ENCODE measurements at regions not wholly inside any gene's neighbourhood (a gene's known extent, or its start where the extent isn't known, plus 50 kb on each side); places are given as distances from the start of the nearest gene placed in this dataset.

GRCh38 chr6:130697271-130697994, 129.8 kb upstream of the SMLR1 start:
- H3K4me1 Mint-ChIP-seq = peaks cover 6% of the 10 kb centered on the region
- 14 to 54% methylated on average over 1 of the region's 1 CpG for WGBS, 2 experiments (ENCODE audit: insufficient coverage in 1 of 2, insufficient read length in 1 of 2)

GRCh38 chr6:130697995-130698535, 129.1 kb upstream of the SMLR1 start:
- H3K9me3 Mint-ChIP-seq = no peaks in the 10 kb centered on the region
- no peak overlapping the region for H3K27ac Mint-ChIP-seq
- Histone ChIP-seq H3K4me1 (ENCODE audit: control insufficient read depth, insufficient read depth, low read length) (no peaks in the 10 kb centered on the region), H3K27ac (ENCODE audit: low read depth, low read length) (no peak overlapping the region), H3K9ac (ENCODE audit: extremely low read depth, low read length, poor library complexity, severe bottlenecking) (no peak overlapping the region), H3K4me3 (ENCODE audit: low read length) (no peak overlapping the region), H3K9me3 (ENCODE audit: control insufficient read depth, low read length) (no peaks in the 10 kb centered on the region), H3K36me3 (ENCODE audit: control insufficient read depth, insufficient read depth, low read length) (no peaks in the 10 kb centered on the region), H3K27me3 (ENCODE audit: control insufficient read depth, insufficient read depth, low read length, poor library complexity, severe bottlenecking) (no peaks in the 10 kb centered on the region)
- DNase-seq = peak; percentile 79
- peak; percentile 90 for TF ChIP-seq CTCF (conservative IDR thresholded peaks at IDR 0.05)
- WGBS, 2 experiments (ENCODE audit: insufficient coverage in 1 of 2, insufficient read length in 1 of 2) = 51 to 100% methylated on average over 1 to 4 of the region's 4 CpGs
- H3K4me1 Mint-ChIP-seq = peaks cover 6% of the 10 kb centered on the region
- H3K36me3 Mint-ChIP-seq (ENCODE audit: low read depth) = no peaks in the 10 kb centered on the region
- H3K4me3 Mint-ChIP-seq = no peak overlapping the region
- H3K27me3 Mint-ChIP-seq (ENCODE audit: insufficient read depth) = no peaks in the 10 kb centered on the region

More at GRCh38 chr6:130697271-130697994, 129.8 kb upstream of the SMLR1 start:
- Histone ChIP-seq H3K9ac (ENCODE audit: extremely low read depth, low read length, poor library complexity, severe bottlenecking) (no peak overlapping the region), H3K4me3 (ENCODE audit: low read length) (no peak overlapping the region), H3K4me1 (ENCODE audit: control insufficient read depth, insufficient read depth, low read length) (no peaks in the 10 kb centered on the region), H3K27me3 (ENCODE audit: control insufficient read depth, insufficient read depth, low read length, poor library complexity, severe bottlenecking) (no peaks in the 10 kb centered on the region), H3K27ac (ENCODE audit: low read depth, low read length) (no peak overlapping the region), H3K36me3 (ENCODE audit: control insufficient read depth, insufficient read depth, low read length) (no peaks in the 10 kb centered on the region), H3K9me3 (ENCODE audit: control insufficient read depth, low read length) (no peaks in the 10 kb centered on the region)
- Mint-ChIP-seq H3K27me3 (ENCODE audit: insufficient read depth) (no peaks in the 10 kb centered on the region), H3K9me3 (no peaks in the 10 kb centered on the region), H3K27ac (no peak overlapping the region), H3K4me3 (no peak overlapping the region), H3K36me3 (ENCODE audit: low read depth) (no peaks in the 10 kb centered on the region)
- TF ChIP-seq CTCF (conservative IDR thresholded peaks at IDR 0.05) = no peak
- DNase-seq = no peak

GRCh38 chr6:130699742-130700141, 127.5 kb upstream of the SMLR1 start:
- H3K4me1 Mint-ChIP-seq = peaks cover 6% of the 10 kb centered on the region
- no peaks in the 10 kb centered on the region for H3K27me3 Mint-ChIP-seq (ENCODE audit: insufficient read depth)
- TF ChIP-seq CTCF (conservative IDR thresholded peaks at IDR 0.05) = no peak
- no peak overlapping the region for H3K27ac ChIP-seq (ENCODE audit: low read depth, low read length)
- H3K4me3 ChIP-seq (ENCODE audit: low read length) = no peak overlapping the region
- no peaks in the 10 kb centered on the region for H3K9me3 ChIP-seq (ENCODE audit: control insufficient read depth, low read length)
- no peaks in the 10 kb centered on the region for H3K36me3 Mint-ChIP-seq (ENCODE audit: low read depth)
- no peak overlapping the region for H3K9ac ChIP-seq (ENCODE audit: extremely low read depth, low read length, poor library complexity, severe bottlenecking)
- WGBS, 2 experiments (ENCODE audit: insufficient coverage in 1 of 2, insufficient read length in 1 of 2) = 86 to 100% methylated on average over 1 to 2 of the region's 2 CpGs
- no peak for DNase-seq
- H3K27me3 ChIP-seq (ENCODE audit: control insufficient read depth, insufficient read depth, low read length, poor library complexity, severe bottlenecking) = no peaks in the 10 kb centered on the region
- H3K4me1 ChIP-seq (ENCODE audit: control insufficient read depth, insufficient read depth, low read length) = no peaks in the 10 kb centered on the region
- no peaks in the 10 kb centered on the region for H3K36me3 ChIP-seq (ENCODE audit: control insufficient read depth, insufficient read depth, low read length)
- no peak overlapping the region for H3K4me3 Mint-ChIP-seq
- no peak overlapping the region for H3K27ac Mint-ChIP-seq
- peaks cover 4% of the 10 kb centered on the region for H3K9me3 Mint-ChIP-seq
